ENCODE measurements at regions not wholly inside any gene's neighbourhood (a gene's known extent, or its start where the extent isn't known, plus 50 kb on each side); places are given as distances from the start of the nearest gene placed in this dataset.

DNA sequence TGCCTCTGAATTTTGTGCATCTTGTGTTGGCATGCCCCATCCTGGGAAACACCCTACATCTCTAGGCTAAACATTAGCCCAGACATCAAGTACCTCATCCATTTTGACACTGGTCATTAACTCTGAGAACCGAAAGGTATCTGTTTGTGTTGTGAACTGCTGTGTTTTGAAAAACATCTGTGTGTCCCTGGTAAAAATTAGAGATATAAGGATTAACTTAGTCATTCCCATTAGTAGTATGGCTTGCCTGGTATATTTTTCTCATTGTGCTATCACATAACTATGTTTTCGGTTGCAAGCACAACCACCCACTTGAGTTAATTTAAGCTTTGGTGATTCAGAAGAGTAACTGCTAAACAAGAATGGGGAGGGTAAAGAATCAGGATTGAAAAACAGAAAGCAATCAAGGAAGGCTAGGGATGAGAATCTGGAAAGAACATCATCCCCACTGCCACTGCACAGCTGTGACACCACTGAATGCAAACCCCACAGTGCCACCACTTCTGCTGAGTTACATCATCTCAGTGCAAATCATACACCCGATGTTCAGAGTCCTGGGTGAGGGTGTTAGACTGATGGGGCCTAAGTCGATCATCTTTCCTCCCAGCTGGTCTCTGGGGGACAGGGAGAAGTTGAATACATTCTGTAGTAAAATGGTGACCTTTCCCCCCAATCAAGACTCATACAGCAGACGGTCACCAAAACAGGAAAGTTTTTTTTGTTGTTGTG is 234.0 kb downstream of the EPHA4 start:
- DNase-seq (no peak), ATAC-seq (no peak)
- TF ChIP-seq, protein P1, sequence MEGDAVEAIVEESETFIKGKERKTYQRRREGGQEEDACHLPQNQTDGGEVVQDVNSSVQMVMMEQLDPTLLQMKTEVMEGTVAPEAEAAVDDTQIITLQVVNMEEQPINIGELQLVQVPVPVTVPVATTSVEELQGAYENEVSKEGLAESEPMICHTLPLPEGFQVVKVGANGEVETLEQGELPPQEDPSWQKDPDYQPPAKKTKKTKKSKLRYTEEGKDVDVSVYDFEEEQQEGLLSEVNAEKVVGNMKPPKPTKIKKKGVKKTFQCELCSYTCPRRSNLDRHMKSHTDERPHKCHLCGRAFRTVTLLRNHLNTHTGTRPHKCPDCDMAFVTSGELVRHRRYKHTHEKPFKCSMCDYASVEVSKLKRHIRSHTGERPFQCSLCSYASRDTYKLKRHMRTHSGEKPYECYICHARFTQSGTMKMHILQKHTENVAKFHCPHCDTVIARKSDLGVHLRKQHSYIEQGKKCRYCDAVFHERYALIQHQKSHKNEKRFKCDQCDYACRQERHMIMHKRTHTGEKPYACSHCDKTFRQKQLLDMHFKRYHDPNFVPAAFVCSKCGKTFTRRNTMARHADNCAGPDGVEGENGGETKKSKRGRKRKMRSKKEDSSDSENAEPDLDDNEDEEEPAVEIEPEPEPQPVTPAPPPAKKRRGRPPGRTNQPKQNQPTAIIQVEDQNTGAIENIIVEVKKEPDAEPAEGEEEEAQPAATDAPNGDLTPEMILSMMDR (IDR thresholded peaks at IDR 0.05), result no peak
- H3K4me1 ChIP-seq, result no peaks in the 10 kb centered on the region
- no peaks in the 10 kb centered on the region for H3K36me3 ChIP-seq
- no peaks in the 10 kb centered on the region for H3K9me3 ChIP-seq
- H3K27ac ChIP-seq, result no peak overlapping the region
- no peaks in the 10 kb centered on the region for H3K27me3 ChIP-seq
- H3K4me3 ChIP-seq, result no peak overlapping the region
- intact Hi-C loops (cut with DNase I), result no loop called here

GRCh38 chr2:221342388-221342787 is 229.7 kb downstream of the EPHA4 start:
- DNase-seq, result no peak
- Histone ChIP-seq H3K27me3 (no peaks in the 10 kb centered on the region), H3K9me3 (no peaks in the 10 kb centered on the region), H3K36me3 (no peaks in the 10 kb centered on the region), H3K4me3 (no peak overlapping the region), H3K4me1 (no peaks in the 10 kb centered on the region), H3K27ac (no peak overlapping the region)
- TF ChIP-seq, protein P1 (IDR thresholded peaks at IDR 0.05), result no peak
- intact Hi-C loops (cut with DNase I), result no loop called here
- ATAC-seq, result no peak

DNA sequence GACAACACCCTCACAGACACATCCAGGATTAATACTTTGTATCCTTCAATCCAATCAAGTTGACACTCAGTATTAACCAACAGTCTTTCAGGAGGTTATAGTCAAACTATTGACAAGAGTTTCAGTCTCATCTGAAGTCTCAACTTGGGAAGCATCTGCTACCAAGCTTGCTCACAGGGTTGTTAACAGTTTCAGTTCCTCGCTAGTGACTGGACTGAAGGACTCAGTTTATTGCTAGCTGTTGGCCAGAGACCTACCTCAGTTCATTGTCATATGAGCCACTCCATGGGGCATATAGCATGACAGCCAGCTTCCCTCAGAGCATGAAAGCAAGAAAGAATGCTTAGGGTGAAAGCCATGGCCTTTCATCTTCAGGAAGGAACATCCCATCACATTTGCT is 228.6 kb downstream of the EPHA4 start:
- TF ChIP-seq, protein P1 (IDR thresholded peaks at IDR 0.05), result no peak
- intact Hi-C loops (cut with DNase I), result no loop called here
- ATAC-seq, result no peak
- Histone ChIP-seq H3K36me3 (no peaks in the 10 kb centered on the region), H3K27ac (no peak overlapping the region), H3K4me3 (no peak overlapping the region), H3K9me3 (no peaks in the 10 kb centered on the region), H3K4me1 (no peaks in the 10 kb centered on the region), H3K27me3 (no peaks in the 10 kb centered on the region)
- DNase-seq, result no peak

DNA sequence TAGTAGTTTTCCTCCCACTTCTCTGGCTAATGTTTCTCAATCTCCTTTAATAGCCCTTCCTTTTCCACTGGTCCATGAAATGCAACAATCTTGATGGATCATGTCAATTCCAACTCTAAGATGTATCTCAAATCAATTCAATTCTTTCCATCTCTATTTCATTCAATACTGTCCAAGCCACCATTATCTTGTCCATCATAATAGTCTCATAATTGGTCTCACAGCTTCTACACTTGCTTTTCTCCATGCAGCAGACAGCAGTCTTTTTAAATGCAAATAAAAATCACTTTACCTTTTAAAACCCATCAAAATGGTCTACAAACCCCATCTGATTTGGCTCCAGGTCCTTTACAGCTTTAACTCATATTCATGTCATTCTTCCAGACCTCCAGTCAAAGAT is 226.6 kb downstream of the EPHA4 start:
- no peaks in the 10 kb centered on the region for H3K9me3 ChIP-seq
- TF ChIP-seq, protein P1 (IDR thresholded peaks at IDR 0.05), result no peak
- no peaks in the 10 kb centered on the region for H3K4me1 ChIP-seq
- ATAC-seq (no peak), DNase-seq (no peak)
- intact Hi-C loops (cut with DNase I), result no loop called here
- H3K36me3 ChIP-seq, result no peaks in the 10 kb centered on the region
- H3K27ac ChIP-seq, result no peak overlapping the region
- no peak overlapping the region for H3K4me3 ChIP-seq
- H3K27me3 ChIP-seq, result no peaks in the 10 kb centered on the region

- ATAC-seq (no peak), DNase-seq (no peak)
- TF ChIP-seq, protein P1 (IDR thresholded peaks at IDR 0.05), result no peak
- intact Hi-C loops (cut with DNase I), result no loop called here
- Histone ChIP-seq H3K27ac (no peak overlapping the region), H3K4me1 (no peaks in the 10 kb centered on the region), H3K9me3 (no peaks in the 10 kb centered on the region), H3K36me3 (no peaks in the 10 kb centered on the region), H3K27me3 (no peaks in the 10 kb centered on the region), H3K4me3 (no peak overlapping the region)
These were observed 225.7 kb downstream of the EPHA4 start for GRCh38 chr2:221346411-221346810.
